ENCODE measurements at regions not wholly inside any gene's neighbourhood (a gene's known extent, or its start where the extent isn't known, plus 50 kb on each side); places are given as distances from the start of the nearest gene placed in this dataset.

- H3K9me3 ChIP-seq: peaks cover 4% of the 10 kb centered on the region
- TF ChIP-seq CTCF (IDR thresholded peaks at IDR 0.05): no peak
- no peak overlapping the region for H3K27ac ChIP-seq
- DNase-seq (no peak), ATAC-seq (no peak)
- no peak overlapping the region for H3K4me3 ChIP-seq
- intact Hi-C loops (cut with DNase I): no loop called here
- H3K4me1 ChIP-seq: no peaks in the 10 kb centered on the region
- H3K27me3 ChIP-seq (ENCODE audit: low read depth): no peaks in the 10 kb centered on the region
- no peaks in the 10 kb centered on the region for H3K36me3 ChIP-seq
These were observed 883.0 kb downstream of the TECRL start for GRCh38 chr4:63526251-63526650.

- no peak for TF ChIP-seq CTCF (IDR thresholded peaks at IDR 0.05)
- DNase-seq (no peak), ATAC-seq (no peak)
- H3K9me3 ChIP-seq: peaks cover 6% of the 10 kb centered on the region
- H3K27me3 ChIP-seq (ENCODE audit: low read depth): no peaks in the 10 kb centered on the region
- H3K4me1 ChIP-seq: no peaks in the 10 kb centered on the region
- H3K27ac ChIP-seq: no peak overlapping the region
- H3K4me3 ChIP-seq: no peak overlapping the region
- H3K36me3 ChIP-seq: no peaks in the 10 kb centered on the region
- intact Hi-C loops (cut with DNase I): no loop called here
These were observed 884.5 kb downstream of the TECRL start for GRCh38 chr4:63524764-63525163.

GRCh38 chr4:63505714-63506460 lies 903.4 kb downstream of the TECRL start:
- Histone ChIP-seq H3K4me1 (no peaks in the 10 kb centered on the region), H3K36me3 (no peaks in the 10 kb centered on the region), H3K9me3 (peaks cover 3% of the 10 kb centered on the region), H3K4me3 (no peak overlapping the region), H3K27ac (no peak overlapping the region), H3K27me3 (ENCODE audit: low read depth) (no peaks in the 10 kb centered on the region)
- DNase-seq (no peak), ATAC-seq (no peak)
- intact Hi-C loops (cut with DNase I): no loop called here
- TF ChIP-seq CTCF (IDR thresholded peaks at IDR 0.05): no peak

GRCh38 chr4:63493265-63493664 lies 916.0 kb downstream of the TECRL start:
- H3K27me3 ChIP-seq (ENCODE audit: low read depth): no peaks in the 10 kb centered on the region
- ATAC-seq (no peak), DNase-seq (no peak)
- no peak overlapping the region for H3K27ac ChIP-seq
- no peaks in the 10 kb centered on the region for H3K36me3 ChIP-seq
- no peaks in the 10 kb centered on the region for H3K9me3 ChIP-seq
- H3K4me1 ChIP-seq: no peaks in the 10 kb centered on the region
- TF ChIP-seq CTCF (IDR thresholded peaks at IDR 0.05): no peak
- H3K4me3 ChIP-seq: no peak overlapping the region
- intact Hi-C loops (cut with DNase I): no loop called here

GRCh38 chr4:63492515-63492914 lies 916.7 kb downstream of the TECRL start:
- H3K4me3 ChIP-seq: no peak overlapping the region
- H3K27ac ChIP-seq: no peak overlapping the region
- H3K27me3 ChIP-seq (ENCODE audit: low read depth): no peaks in the 10 kb centered on the region
- DNase-seq: no peak
- ATAC-seq: no peak
- no peaks in the 10 kb centered on the region for H3K4me1 ChIP-seq
- no peaks in the 10 kb centered on the region for H3K9me3 ChIP-seq
- TF ChIP-seq CTCF (IDR thresholded peaks at IDR 0.05): no peak
- no peaks in the 10 kb centered on the region for H3K36me3 ChIP-seq
- intact Hi-C loops (cut with DNase I): no loop called here

Data from lower lobe of right lung (tissue), 2 donors.